ENCODE measurements at regions not wholly inside any gene's neighbourhood (a gene's known extent, or its start where the extent isn't known, plus 50 kb on each side); places are given as distances from the start of the nearest gene placed in this dataset.

GRCh38 chr10:92758594-92758993, 68.8 kb downstream of the HHEX start:
- no peak for DNase-seq
- intact Hi-C loops (cut with DNase I; ENCODE audit: low total_unique reads): no loop called here

GRCh38 chr10:92760609-92761008, 70.9 kb downstream of the HHEX start:
- no peak for TF ChIP-seq CTCF (IDR thresholded peaks at IDR 0.05)
- no peaks in the 10 kb centered on the region for H3K36me3 ChIP-seq
- no peak overlapping the region for H3K4me3 ChIP-seq
- no peak for DNase-seq
- intact Hi-C loops (cut with DNase I; ENCODE audit: low total_unique reads): no loop called here
- peak overlapping the region; percentile 64 to 67 for H3K27ac ChIP-seq
- H3K27me3 ChIP-seq: no peaks in the 10 kb centered on the region
- no peaks in the 10 kb centered on the region for H3K9me3 ChIP-seq
- H3K4me1 ChIP-seq: peaks cover 0 to 46% (median 19%) of the 10 kb centered on the region in 4 donors

More at GRCh38 chr10:92758594-92758993, 68.8 kb downstream of the HHEX start:
- Histone ChIP-seq H3K36me3 (no peaks in the 10 kb centered on the region), H3K4me1 (peaks cover 0 to 46% (median 19%) of the 10 kb centered on the region in 4 donors), H3K9me3 (no peaks in the 10 kb centered on the region), H3K4me3 (no peak overlapping the region), H3K27me3 (no peaks in the 10 kb centered on the region), H3K27ac (peak overlapping the region; percentile 82 to 85)
- no peak for TF ChIP-seq CTCF (IDR thresholded peaks at IDR 0.05)

- peak overlapping the region; percentile 17 to 30 for H3K4me3 ChIP-seq
- H3K9me3 ChIP-seq: no peaks in the 10 kb centered on the region
- TF ChIP-seq CTCF (IDR thresholded peaks at IDR 0.05): no peak
- H3K27me3 ChIP-seq: no peaks in the 10 kb centered on the region
- H3K36me3 ChIP-seq: no peaks in the 10 kb centered on the region
- intact Hi-C loops (cut with DNase I; ENCODE audit: low total_unique reads): no loop called here
- H3K4me1 ChIP-seq: peaks cover 0 to 42% (median 18%) of the 10 kb centered on the region in 4 donors
- peak overlapping the region; percentile 64 to 67 for H3K27ac ChIP-seq
- DNase-seq: no peak
Observed at GRCh38 chr10:92761571-92761970, 71.8 kb downstream of the HHEX start.

GRCh38 chr10:92763634-92764155, 73.9 kb downstream of the HHEX start:
- H3K27me3 ChIP-seq: no peaks in the 10 kb centered on the region
- H3K27ac ChIP-seq: no peak overlapping the region
- intact Hi-C loops (cut with DNase I; ENCODE audit: low total_unique reads): no loop called here
- peaks cover 0 to 7% (median 4%) of the 10 kb centered on the region in 3 donors for H3K9me3 ChIP-seq
- H3K4me3 ChIP-seq: no peak overlapping the region
- no peaks in the 10 kb centered on the region for H3K36me3 ChIP-seq
- no peak for DNase-seq
- no peak for TF ChIP-seq CTCF (IDR thresholded peaks at IDR 0.05)
- peaks cover 0 to 22% (median 5%) of the 10 kb centered on the region in 4 donors for H3K4me1 ChIP-seq

- no peaks in the 10 kb centered on the region for H3K36me3 ChIP-seq
Observed at GRCh38 chr10:92766451-92766850, 76.7 kb downstream of the HHEX start.

More at GRCh38 chr10:92766451-92766850, 76.7 kb downstream of the HHEX start:
- H3K27ac ChIP-seq: no peak overlapping the region
- intact Hi-C loops (cut with DNase I; ENCODE audit: low total_unique reads): no loop called here
- no peak for DNase-seq
- peaks cover 0 to 7% (median 3%) of the 10 kb centered on the region in 4 donors for H3K4me1 ChIP-seq
- peaks cover 0 to 7% (median 4%) of the 10 kb centered on the region in 3 donors for H3K9me3 ChIP-seq
- H3K4me3 ChIP-seq: no peak overlapping the region
- H3K27me3 ChIP-seq: peaks cover 0 to 3% of the 10 kb centered on the region in 2 donors
- TF ChIP-seq CTCF (IDR thresholded peaks at IDR 0.05): no peak

All from tibial artery (tissue), 4 donors.